H1 (cell line): ENCODE measurements at regions not wholly inside any gene's neighbourhood (a gene's known extent, or its start where the extent isn't known, plus 50 kb on each side); places are given as distances from the start of the nearest gene placed in this dataset.

ENCODE experiments used
- BRCA1 ChIP-seq: IDR thresholded peaks from 2 replicates; pipeline ENCODE4 v1.6.1; 2012; ENCODE audit warnings: low read depth, low read length, improper control_type of control experiment

DNA sequence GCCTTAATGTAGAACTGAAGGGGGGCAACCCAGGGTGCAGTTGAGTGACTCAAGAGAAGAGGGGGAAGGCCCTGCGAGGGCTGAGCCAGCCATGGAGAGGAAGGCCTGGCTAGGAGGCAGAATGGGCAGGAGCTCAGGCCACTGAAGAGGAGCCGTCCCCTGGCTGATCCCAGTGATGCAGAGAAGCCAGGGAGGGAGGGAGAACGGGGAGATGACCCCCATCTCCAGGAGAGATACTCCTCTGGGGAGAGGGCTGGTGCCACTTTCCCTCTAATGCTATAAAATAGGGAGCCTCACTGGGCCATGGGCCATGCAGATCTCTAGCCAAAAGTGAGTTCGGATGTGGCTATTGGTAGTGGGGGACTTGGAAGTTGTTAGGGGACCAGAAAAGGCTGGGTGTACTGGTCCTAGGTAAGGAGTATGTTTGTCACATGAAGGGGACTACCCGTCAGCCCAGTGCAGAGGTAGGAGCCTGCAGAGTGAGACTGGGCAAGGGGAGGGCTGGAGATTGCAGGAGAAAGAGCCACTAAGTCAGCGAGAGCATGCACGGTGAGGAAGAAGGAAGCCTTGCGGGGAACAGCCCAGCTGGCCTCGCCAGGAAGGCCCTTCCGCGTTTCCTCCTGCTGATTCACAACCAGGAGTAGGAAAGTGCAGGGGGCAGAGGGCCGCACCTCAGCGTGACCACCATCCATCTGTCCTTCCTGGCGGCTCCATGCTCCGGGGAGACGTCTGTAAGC, 347.6 kb downstream of the TCERG1L start (continued):
- TF ChIP-seq BRCA1: no peak
